ENCODE measurements at regions not wholly inside any gene's neighbourhood (a gene's known extent, or its start where the extent isn't known, plus 50 kb on each side); places are given as distances from the start of the nearest gene placed in this dataset.
"Not testable (repeated sequence)": the region's sequence is repeated elsewhere in the genome, so short reads cannot be mapped to it uniquely, and the experiment has no call there.

- H3K9me3 ChIP-seq (ENCODE audit: control insufficient read depth in 5 of 5, low read length in 5 of 5): no peaks in the 10 kb centered on the region
- H3K27ac ChIP-seq (ENCODE audit: low read depth, low read length): no peak overlapping the region
- no peaks in the 10 kb centered on the region for H3K27me3 ChIP-seq (ENCODE audit: control insufficient read depth in 5 of 5, insufficient read depth in 4 of 5, low read length in 5 of 5)
- H3K36me3 ChIP-seq (ENCODE audit: control insufficient read depth in 5 of 5, insufficient read depth in 5 of 5, low read length in 5 of 5): no peaks in the 10 kb centered on the region
- H3K9ac ChIP-seq (ENCODE audit: low read length in 5 of 5): no peak overlapping the region
- H3K4me1 ChIP-seq (ENCODE audit: control insufficient read depth in 5 of 5, insufficient read depth in 5 of 5, low read length in 5 of 5): peaks cover 0 to 8% (median 3%) of the 10 kb centered on the region in 5 donors
- H3K4me3 ChIP-seq (ENCODE audit: low read depth in 1 of 5, low read length in 5 of 5): no peak overlapping the region
These were observed 197.3 kb upstream of the GADL1 start for GRCh38 chr3:31091748-31092147.

DNA sequence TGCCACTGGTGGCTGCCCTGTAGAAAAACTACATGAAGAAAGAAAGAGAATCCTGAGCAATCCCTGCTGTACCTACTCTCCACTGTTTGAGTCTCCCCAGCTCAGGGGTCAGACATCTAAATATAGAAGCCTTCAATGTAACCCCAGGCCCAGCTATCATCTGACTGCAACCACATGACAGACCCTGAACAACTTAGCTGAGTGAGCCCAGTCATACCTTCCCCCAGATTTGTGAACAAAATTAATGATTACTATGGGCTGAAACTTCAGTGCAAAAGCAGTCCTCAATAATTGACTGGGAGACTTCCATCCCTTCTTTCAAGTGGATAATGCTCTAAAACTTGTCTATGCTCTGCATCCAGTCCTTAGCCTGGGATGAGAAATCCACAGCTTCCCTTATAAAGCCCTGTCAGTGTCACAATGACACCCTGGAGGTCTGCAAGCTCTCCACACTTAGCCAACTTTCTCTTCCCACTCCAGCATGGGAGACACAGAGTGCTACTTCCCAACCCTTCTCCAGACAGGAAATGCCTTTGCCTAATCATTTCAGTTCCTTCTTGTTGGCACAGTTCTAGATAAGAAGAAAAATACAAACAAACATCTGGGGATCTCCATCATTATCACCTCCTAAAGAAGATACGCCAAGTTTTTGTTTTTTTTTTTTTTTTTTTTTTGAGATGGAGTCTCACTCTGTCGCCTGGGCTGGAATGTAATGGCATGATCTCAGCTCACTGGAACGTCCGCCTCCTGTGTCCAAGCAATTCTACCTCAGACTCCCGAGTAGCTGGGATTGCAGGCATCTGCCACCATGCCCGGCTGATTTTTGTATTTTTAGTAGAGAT, 198.5 kb upstream of the GADL1 start:
- H3K36me3 ChIP-seq (ENCODE audit: control insufficient read depth in 5 of 5, insufficient read depth in 5 of 5, low read length in 5 of 5): no peaks in the 10 kb centered on the region
- H3K4me3 ChIP-seq (ENCODE audit: low read depth in 1 of 5, low read length in 5 of 5): no peak overlapping the region
- H3K9ac ChIP-seq (ENCODE audit: low read length in 5 of 5): no peak overlapping the region
- no peaks in the 10 kb centered on the region for H3K9me3 ChIP-seq (ENCODE audit: control insufficient read depth in 5 of 5, low read length in 5 of 5)
- no peak overlapping the region for H3K27ac ChIP-seq (ENCODE audit: low read depth, low read length)
- no peaks in the 10 kb centered on the region for H3K27me3 ChIP-seq (ENCODE audit: control insufficient read depth in 5 of 5, insufficient read depth in 4 of 5, low read length in 5 of 5)
- peaks cover 0 to 8% (median 3%) of the 10 kb centered on the region in 5 donors for H3K4me1 ChIP-seq (ENCODE audit: control insufficient read depth in 5 of 5, insufficient read depth in 5 of 5, low read length in 5 of 5)

- H3K36me3 ChIP-seq (ENCODE audit: control insufficient read depth in 5 of 5, insufficient read depth in 5 of 5, low read length in 5 of 5): no peaks in the 10 kb centered on the region
- no peaks in the 10 kb centered on the region for H3K9me3 ChIP-seq (ENCODE audit: control insufficient read depth in 5 of 5, low read length in 5 of 5)
- H3K27ac ChIP-seq (ENCODE audit: low read depth, low read length): no peak overlapping the region
- peaks cover 0 to 8% (median 3%) of the 10 kb centered on the region in 5 donors for H3K4me1 ChIP-seq (ENCODE audit: control insufficient read depth in 5 of 5, insufficient read depth in 5 of 5, low read length in 5 of 5)
- H3K27me3 ChIP-seq (ENCODE audit: control insufficient read depth in 5 of 5, insufficient read depth in 4 of 5, low read length in 5 of 5): no peaks in the 10 kb centered on the region
- no peak overlapping the region for H3K9ac ChIP-seq (ENCODE audit: low read length in 5 of 5)
- H3K4me3 ChIP-seq (ENCODE audit: low read depth in 1 of 5, low read length in 5 of 5): no peak overlapping the region
These were observed 199.1 kb upstream of the GADL1 start for GRCh38 chr3:31093606-31094005.

DNA sequence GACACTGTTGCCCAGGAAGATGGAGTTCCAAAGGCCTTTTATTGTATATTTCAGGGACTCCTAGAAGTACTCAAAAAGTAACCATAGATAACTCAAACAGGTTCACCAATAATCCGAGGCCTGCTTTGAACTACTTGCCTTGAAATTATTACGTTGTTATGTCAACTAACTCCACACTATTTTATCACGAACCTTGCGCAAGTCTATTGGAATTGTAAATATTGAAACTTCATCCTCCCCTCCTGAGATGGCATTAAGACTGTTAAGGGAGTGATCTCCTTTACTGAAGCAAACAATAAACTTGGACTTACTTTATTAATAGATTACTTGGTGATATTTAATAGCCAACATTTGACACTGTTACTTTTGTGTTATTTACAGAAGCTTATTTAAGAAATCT, 199.6 kb upstream of the GADL1 start:
- H3K27me3 ChIP-seq (ENCODE audit: control insufficient read depth in 5 of 5, insufficient read depth in 4 of 5, low read length in 5 of 5): no peaks in the 10 kb centered on the region
- no peak overlapping the region for H3K4me3 ChIP-seq (ENCODE audit: low read depth in 1 of 5, low read length in 5 of 5)
- no peaks in the 10 kb centered on the region for H3K9me3 ChIP-seq (ENCODE audit: control insufficient read depth in 5 of 5, low read length in 5 of 5)

DNA sequence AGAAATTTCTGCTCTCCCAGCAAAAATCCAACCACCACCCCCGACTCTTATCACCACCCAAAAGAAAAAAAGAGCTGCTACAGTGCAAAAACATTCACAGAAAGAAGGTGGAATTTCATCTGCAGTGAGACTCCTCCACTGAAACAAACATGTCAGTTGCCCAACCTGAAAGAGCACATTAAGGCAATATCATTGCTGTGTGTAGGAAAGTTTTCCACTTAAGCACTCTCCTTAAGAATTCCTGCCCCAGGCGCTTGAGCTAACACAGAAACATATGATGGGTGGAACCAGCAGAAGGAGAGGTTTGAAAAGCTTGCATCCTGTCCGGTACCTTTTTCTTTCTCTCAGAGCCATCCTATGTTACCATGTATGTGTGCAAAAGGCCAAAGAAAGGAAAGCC, 200.8 kb upstream of the GADL1 start:
- no peak overlapping the region for H3K9ac ChIP-seq (ENCODE audit: low read length in 5 of 5)
- no peak overlapping the region for H3K4me3 ChIP-seq (ENCODE audit: low read depth in 1 of 5, low read length in 5 of 5)
- H3K9me3 ChIP-seq (ENCODE audit: control insufficient read depth in 5 of 5, low read length in 5 of 5): no peaks in the 10 kb centered on the region
- H3K27ac ChIP-seq (ENCODE audit: low read depth, low read length): no peak overlapping the region
- H3K27me3 ChIP-seq (ENCODE audit: control insufficient read depth in 5 of 5, insufficient read depth in 4 of 5, low read length in 5 of 5): no peaks in the 10 kb centered on the region
- peaks cover 0 to 8% (median 3%) of the 10 kb centered on the region in 5 donors for H3K4me1 ChIP-seq (ENCODE audit: control insufficient read depth in 5 of 5, insufficient read depth in 5 of 5, low read length in 5 of 5)
- no peaks in the 10 kb centered on the region for H3K36me3 ChIP-seq (ENCODE audit: control insufficient read depth in 5 of 5, insufficient read depth in 5 of 5, low read length in 5 of 5)

More for the DNA sequence above, 199.6 kb upstream of the GADL1 start:
- Histone ChIP-seq H3K27ac (ENCODE audit: low read depth, low read length) (no peak overlapping the region), H3K36me3 (ENCODE audit: control insufficient read depth in 5 of 5, insufficient read depth in 5 of 5, low read length in 5 of 5) (no peaks in the 10 kb centered on the region), H3K9ac (ENCODE audit: low read length in 5 of 5) (no peak overlapping the region), H3K4me1 (ENCODE audit: control insufficient read depth in 5 of 5, insufficient read depth in 5 of 5, low read length in 5 of 5) (peaks cover 0 to 8% (median 3%) of the 10 kb centered on the region in 5 donors)

- Histone ChIP-seq H3K4me1 (ENCODE audit: control insufficient read depth in 5 of 5, insufficient read depth in 5 of 5, low read length in 5 of 5) (peaks cover 0 to 8% (median 5%) of the 10 kb centered on the region in 5 donors), H3K36me3 (ENCODE audit: control insufficient read depth in 5 of 5, insufficient read depth in 5 of 5, low read length in 5 of 5) (no peaks in the 10 kb centered on the region), H3K9me3 (ENCODE audit: control insufficient read depth in 5 of 5, low read length in 5 of 5) (no peaks in the 10 kb centered on the region), H3K27ac (ENCODE audit: low read depth, low read length) (no peak overlapping the region), H3K4me3 (ENCODE audit: low read depth in 1 of 5, low read length in 5 of 5) (no peak overlapping the region), H3K27me3 (ENCODE audit: control insufficient read depth in 5 of 5, insufficient read depth in 4 of 5, low read length in 5 of 5) (no peaks in the 10 kb centered on the region), H3K9ac (ENCODE audit: low read length in 5 of 5) (no peak overlapping the region)
These were observed 202.4 kb upstream of the GADL1 start for GRCh38 chr3:31096661-31097395.

DNA sequence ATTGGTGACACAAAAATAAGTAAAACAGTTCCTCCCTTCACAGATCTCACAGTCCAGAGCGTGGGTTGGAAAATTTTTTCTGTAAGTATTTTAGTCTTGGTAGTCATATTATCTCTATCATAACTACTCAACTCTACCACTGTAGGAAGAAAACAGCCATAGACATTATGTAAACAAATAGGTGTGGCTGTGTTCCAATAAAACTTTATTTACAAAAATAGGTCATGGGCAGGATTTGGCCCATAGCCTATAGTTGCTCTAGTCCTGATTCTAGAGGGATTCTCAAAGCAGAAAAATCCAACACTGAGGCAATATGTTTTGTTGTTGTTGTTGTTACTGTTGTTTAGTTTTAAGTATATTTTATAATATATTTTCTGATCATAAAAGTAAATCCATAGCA, 206.1 kb upstream of the GADL1 start:
- no peaks in the 10 kb centered on the region for H3K27me3 ChIP-seq (ENCODE audit: control insufficient read depth in 5 of 5, insufficient read depth in 4 of 5, low read length in 5 of 5)
- H3K4me1 ChIP-seq (ENCODE audit: control insufficient read depth in 5 of 5, insufficient read depth in 5 of 5, low read length in 5 of 5): peaks cover 0 to 3% (median 0%) of the 10 kb centered on the region in 5 donors
- H3K9me3 ChIP-seq (ENCODE audit: control insufficient read depth in 5 of 5, low read length in 5 of 5): no peaks in the 10 kb centered on the region
- no peak overlapping the region for H3K4me3 ChIP-seq (ENCODE audit: low read depth in 1 of 5, low read length in 5 of 5)
- H3K9ac ChIP-seq (ENCODE audit: low read length in 5 of 5): no peak overlapping the region
- no peak overlapping the region for H3K27ac ChIP-seq (ENCODE audit: low read depth, low read length)
- no peaks in the 10 kb centered on the region for H3K36me3 ChIP-seq (ENCODE audit: control insufficient read depth in 5 of 5, insufficient read depth in 5 of 5, low read length in 5 of 5)

DNA sequence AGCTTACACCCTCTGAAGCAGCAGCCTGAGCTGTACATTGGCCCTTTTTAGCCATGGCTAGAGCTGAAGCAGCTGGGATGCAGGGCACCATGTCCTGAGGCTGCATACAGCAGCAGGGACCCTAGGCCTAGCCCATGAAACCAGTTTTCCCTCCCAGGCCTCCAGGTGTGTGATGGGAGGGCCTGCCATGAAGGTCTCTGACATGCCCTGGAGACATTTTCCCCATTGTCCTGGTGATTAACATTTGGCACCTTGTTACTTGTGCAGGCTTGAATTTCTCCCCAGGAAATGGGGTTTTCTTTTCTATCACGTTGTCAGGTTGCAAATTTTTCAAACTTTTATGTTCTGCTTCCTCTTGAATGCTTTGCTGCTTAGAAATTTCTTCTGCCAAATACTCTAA, 206.8 kb upstream of the GADL1 start:
- H3K9ac ChIP-seq (ENCODE audit: low read length in 5 of 5); H3K27me3 ChIP-seq (ENCODE audit: control insufficient read depth in 5 of 5, insufficient read depth in 4 of 5, low read length in 5 of 5); H3K4me1 ChIP-seq (ENCODE audit: control insufficient read depth in 5 of 5, insufficient read depth in 5 of 5, low read length in 5 of 5); H3K4me3 ChIP-seq (ENCODE audit: low read depth in 1 of 5, low read length in 5 of 5); H3K9me3 ChIP-seq (ENCODE audit: control insufficient read depth in 5 of 5, low read length in 5 of 5); H3K36me3 ChIP-seq (ENCODE audit: control insufficient read depth in 5 of 5, insufficient read depth in 5 of 5, low read length in 5 of 5); H3K27ac ChIP-seq (ENCODE audit: low read depth, low read length): not testable (repeated sequence)

- Histone ChIP-seq H3K4me3 (ENCODE audit: low read depth in 1 of 5, low read length in 5 of 5) (no peak overlapping the region), H3K27me3 (ENCODE audit: control insufficient read depth in 5 of 5, insufficient read depth in 4 of 5, low read length in 5 of 5) (no peaks in the 10 kb centered on the region), H3K9ac (ENCODE audit: low read length in 5 of 5) (no peak overlapping the region)
These were observed 207.9 kb upstream of the GADL1 start for GRCh38 chr3:31102196-31102879.

GRCh38 chr3:31103181-31103580, 208.7 kb upstream of the GADL1 start:
- peaks cover 0 to 4% (median 2%) of the 10 kb centered on the region in 5 donors for H3K4me1 ChIP-seq (ENCODE audit: control insufficient read depth in 5 of 5, insufficient read depth in 5 of 5, low read length in 5 of 5)
- H3K27ac ChIP-seq (ENCODE audit: low read depth, low read length): no peak overlapping the region
- no peak overlapping the region for H3K9ac ChIP-seq (ENCODE audit: low read length in 5 of 5)
- no peaks in the 10 kb centered on the region for H3K9me3 ChIP-seq (ENCODE audit: control insufficient read depth in 5 of 5, low read length in 5 of 5)
- H3K36me3 ChIP-seq (ENCODE audit: control insufficient read depth in 5 of 5, insufficient read depth in 5 of 5, low read length in 5 of 5): no peaks in the 10 kb centered on the region
- H3K4me3 ChIP-seq (ENCODE audit: low read depth in 1 of 5, low read length in 5 of 5): no peak overlapping the region
- no peaks in the 10 kb centered on the region for H3K27me3 ChIP-seq (ENCODE audit: control insufficient read depth in 5 of 5, insufficient read depth in 4 of 5, low read length in 5 of 5)

More at GRCh38 chr3:31102196-31102879, 207.9 kb upstream of the GADL1 start:
- no peak overlapping the region for H3K27ac ChIP-seq (ENCODE audit: low read depth, low read length)
- no peaks in the 10 kb centered on the region for H3K36me3 ChIP-seq (ENCODE audit: control insufficient read depth in 5 of 5, insufficient read depth in 5 of 5, low read length in 5 of 5)
- no peaks in the 10 kb centered on the region for H3K9me3 ChIP-seq (ENCODE audit: control insufficient read depth in 5 of 5, low read length in 5 of 5)
- peaks cover 0 to 4% (median 2%) of the 10 kb centered on the region in 5 donors for H3K4me1 ChIP-seq (ENCODE audit: control insufficient read depth in 5 of 5, insufficient read depth in 5 of 5, low read length in 5 of 5)

Data from subcutaneous abdominal adipose tissue (tissue), 5 donors.